NB4 (cell line): ENCODE measurements at regions not wholly inside any gene's neighbourhood (a gene's known extent, or its start where the extent isn't known, plus 50 kb on each side); places are given as distances from the start of the nearest gene placed in this dataset.

ENCODE experiments used
- DNase-seq: peaks from one replicate; pipeline ENCODE4 v3.0.0; 2010; ENCODE audit warnings: low read depth
- H3K4me3 ChIP-seq: one replicate; pipeline ENCODE4 v1.5.1; 2011; ENCODE audit warnings: mild to moderate bottlenecking, low read depth, low read length, moderate library complexity
- MYC ChIP-seq: IDR thresholded peaks from 2 replicates; pipeline ENCODE4 v1.6.1; 2011; ENCODE audit warnings: low read depth, low read length
- POLR2A ChIP-seq: IDR thresholded peaks from 2 replicates; pipeline ENCODE4 v1.6.1; 2011; ENCODE audit warnings: mild to moderate bottlenecking; ENCODE audit not compliant: insufficient read length; ENCODE audit errors: extremely low read depth
- TF ChIP-seq, protein P1 (sequence below): IDR thresholded peaks from 2 replicates; pipeline ENCODE4 v1.6.1; 2011; ENCODE audit warnings: low read depth, low read length
- TF ChIP-seq, protein P2 (sequence below): IDR thresholded peaks from one replicate; pipeline ENCODE4 v1.5.1; 2012; ENCODE audit warnings: low read depth, low read length

- DNase-seq = no peak
- no peak overlapping the region for H3K4me3 ChIP-seq
- TF ChIP-seq, protein P1, sequence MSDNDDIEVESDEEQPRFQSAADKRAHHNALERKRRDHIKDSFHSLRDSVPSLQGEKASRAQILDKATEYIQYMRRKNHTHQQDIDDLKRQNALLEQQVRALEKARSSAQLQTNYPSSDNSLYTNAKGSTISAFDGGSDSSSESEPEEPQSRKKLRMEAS = no peak
- TF ChIP-seq, protein P2, sequence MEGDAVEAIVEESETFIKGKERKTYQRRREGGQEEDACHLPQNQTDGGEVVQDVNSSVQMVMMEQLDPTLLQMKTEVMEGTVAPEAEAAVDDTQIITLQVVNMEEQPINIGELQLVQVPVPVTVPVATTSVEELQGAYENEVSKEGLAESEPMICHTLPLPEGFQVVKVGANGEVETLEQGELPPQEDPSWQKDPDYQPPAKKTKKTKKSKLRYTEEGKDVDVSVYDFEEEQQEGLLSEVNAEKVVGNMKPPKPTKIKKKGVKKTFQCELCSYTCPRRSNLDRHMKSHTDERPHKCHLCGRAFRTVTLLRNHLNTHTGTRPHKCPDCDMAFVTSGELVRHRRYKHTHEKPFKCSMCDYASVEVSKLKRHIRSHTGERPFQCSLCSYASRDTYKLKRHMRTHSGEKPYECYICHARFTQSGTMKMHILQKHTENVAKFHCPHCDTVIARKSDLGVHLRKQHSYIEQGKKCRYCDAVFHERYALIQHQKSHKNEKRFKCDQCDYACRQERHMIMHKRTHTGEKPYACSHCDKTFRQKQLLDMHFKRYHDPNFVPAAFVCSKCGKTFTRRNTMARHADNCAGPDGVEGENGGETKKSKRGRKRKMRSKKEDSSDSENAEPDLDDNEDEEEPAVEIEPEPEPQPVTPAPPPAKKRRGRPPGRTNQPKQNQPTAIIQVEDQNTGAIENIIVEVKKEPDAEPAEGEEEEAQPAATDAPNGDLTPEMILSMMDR = no peak
- TF ChIP-seq POLR2A (no peak), MYC (no peak)
These were observed 81.6 kb upstream of the DISP3 start for GRCh38 chr1:11397151-11397901.

- no peak for DNase-seq
- H3K4me3 ChIP-seq = no peak overlapping the region
- TF ChIP-seq POLR2A (no peak), MYC (no peak)
- TF ChIP-seq, protein P1 = no peak
- TF ChIP-seq, protein P2 = no peak
These were observed 79.7 kb upstream of the DISP3 start for GRCh38 chr1:11399250-11399649.

GRCh38 chr1:11400155-11400554, 78.8 kb upstream of the DISP3 start:
- TF ChIP-seq, protein P2 = no peak
- DNase-seq = no peak
- H3K4me3 ChIP-seq = no peak overlapping the region

DNA sequence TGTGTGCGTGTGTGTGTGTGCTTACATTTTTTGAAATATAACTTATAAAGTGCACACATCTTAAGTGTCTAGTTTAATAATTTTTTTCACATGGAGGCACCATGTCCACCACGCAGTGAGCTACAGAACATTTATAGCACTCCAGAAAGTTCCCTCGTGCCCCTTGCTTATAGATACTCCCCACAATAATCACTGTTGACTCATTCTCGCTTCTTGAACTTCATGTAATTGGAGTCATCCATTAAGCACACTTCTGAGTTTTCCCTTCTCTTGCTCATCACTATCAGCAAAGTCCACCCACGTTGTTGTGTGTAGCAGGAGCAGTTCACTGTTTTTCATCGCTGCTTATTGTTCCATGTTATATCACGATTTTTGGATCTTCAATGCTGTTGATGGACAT, 78.4 kb upstream of the DISP3 start:
- no peak for DNase-seq
- TF ChIP-seq POLR2A = no peak
- no peak overlapping the region for H3K4me3 ChIP-seq

DNA sequence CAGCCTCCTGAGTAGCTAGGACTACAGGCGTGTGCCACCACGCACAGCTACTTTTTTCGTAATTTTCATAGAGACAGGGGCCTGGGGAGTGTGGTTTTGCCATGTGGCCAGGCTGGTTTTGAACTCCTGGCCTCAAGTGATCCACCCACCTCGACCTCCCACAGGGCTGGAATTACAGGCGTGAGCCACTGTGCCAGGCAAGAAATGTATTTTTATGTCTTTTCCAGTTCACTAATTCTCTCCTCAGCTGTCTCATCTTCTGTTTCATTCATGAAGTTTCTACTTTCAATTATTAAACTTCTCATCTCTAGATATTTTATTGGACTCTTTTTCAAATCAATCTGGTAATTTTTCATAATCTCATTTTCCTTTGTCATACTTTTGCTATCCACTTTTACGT, 72.1 kb upstream of the DISP3 start:
- TF ChIP-seq MYC (no peak), POLR2A (no peak)
- TF ChIP-seq, protein P2 = no peak
- TF ChIP-seq, protein P1 = no peak

GRCh38 chr1:11407301-11407994, 71.5 kb upstream of the DISP3 start:
- H3K4me3 ChIP-seq = no peak overlapping the region
- DNase-seq = no peak
- TF ChIP-seq MYC (no peak), POLR2A (no peak)
- TF ChIP-seq, protein P2 = no peak
- TF ChIP-seq, protein P1 = no peak

More for the DNA sequence above, 72.1 kb upstream of the DISP3 start:
- H3K4me3 ChIP-seq = no peak overlapping the region
- no peak for DNase-seq
